ENCODE measurements at regions not wholly inside any gene's neighbourhood (a gene's known extent, or its start where the extent isn't known, plus 50 kb on each side); places are given as distances from the start of the nearest gene placed in this dataset.

DNA sequence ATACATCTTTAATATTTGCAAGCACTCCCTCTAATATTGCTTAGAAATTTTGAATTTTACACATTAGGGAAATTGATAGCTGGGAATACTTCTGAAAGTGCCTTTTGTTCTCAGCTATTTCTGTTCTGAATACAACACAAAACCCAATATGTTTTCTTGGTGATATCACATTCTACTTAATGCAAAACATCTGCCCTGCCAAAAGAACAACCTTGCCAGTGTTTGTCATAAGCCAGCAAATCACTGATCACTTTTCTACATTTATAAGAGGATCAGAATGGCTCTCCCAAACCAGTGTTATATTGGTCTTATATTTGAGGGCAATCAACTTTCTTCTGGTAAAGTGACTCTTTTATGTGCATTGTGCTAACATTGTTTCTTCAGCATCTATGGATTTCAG lies 126.8 kb upstream of the APOOL start:
- TF ChIP-seq, protein P1, sequence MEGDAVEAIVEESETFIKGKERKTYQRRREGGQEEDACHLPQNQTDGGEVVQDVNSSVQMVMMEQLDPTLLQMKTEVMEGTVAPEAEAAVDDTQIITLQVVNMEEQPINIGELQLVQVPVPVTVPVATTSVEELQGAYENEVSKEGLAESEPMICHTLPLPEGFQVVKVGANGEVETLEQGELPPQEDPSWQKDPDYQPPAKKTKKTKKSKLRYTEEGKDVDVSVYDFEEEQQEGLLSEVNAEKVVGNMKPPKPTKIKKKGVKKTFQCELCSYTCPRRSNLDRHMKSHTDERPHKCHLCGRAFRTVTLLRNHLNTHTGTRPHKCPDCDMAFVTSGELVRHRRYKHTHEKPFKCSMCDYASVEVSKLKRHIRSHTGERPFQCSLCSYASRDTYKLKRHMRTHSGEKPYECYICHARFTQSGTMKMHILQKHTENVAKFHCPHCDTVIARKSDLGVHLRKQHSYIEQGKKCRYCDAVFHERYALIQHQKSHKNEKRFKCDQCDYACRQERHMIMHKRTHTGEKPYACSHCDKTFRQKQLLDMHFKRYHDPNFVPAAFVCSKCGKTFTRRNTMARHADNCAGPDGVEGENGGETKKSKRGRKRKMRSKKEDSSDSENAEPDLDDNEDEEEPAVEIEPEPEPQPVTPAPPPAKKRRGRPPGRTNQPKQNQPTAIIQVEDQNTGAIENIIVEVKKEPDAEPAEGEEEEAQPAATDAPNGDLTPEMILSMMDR (IDR thresholded peaks at IDR 0.05; ENCODE audit: extremely low read depth in 1 of 2, insufficient read depth in 1 of 2, low read depth in 1 of 2, low read length in 2 of 2), result no peak
- TF ChIP-seq POLR2AphosphoS5 (IDR thresholded peaks at IDR 0.05; ENCODE audit: insufficient read depth, low read depth, low read length), result no peak

Data from endothelial cell of umbilical vein (primary cell).